Activated T-cell treated with anti-CD3 and anti-CD28 coated beads, Interleukin-2, amount 50 U/mL, for 4 hours (primary cell): ENCODE measurements at regions not wholly inside any gene's neighbourhood (a gene's known extent, or its start where the extent isn't known, plus 50 kb on each side); places are given as distances from the start of the nearest gene placed in this dataset.

Source experiments
- ATAC-seq, 2 donors: fragments of 200-7000 bp; cut with Tn5 transposase; one replicate each; pipeline ENCODE4 v1.10.0; 2021
- DNase-seq: peaks from one replicate; pipeline ENCODE4 v3.0.0-alpha.2; 2020
- H3K27me3 Mint-ChIP-seq: one replicate; pipeline ENCODE4 v1.8.0; 2021; ENCODE audit warnings: low read depth, mixed read lengths
- H3K36me3 Mint-ChIP-seq: one replicate; pipeline ENCODE4 v1.8.0; 2022; ENCODE audit warnings: mixed read lengths; ENCODE audit not compliant: insufficient read depth
- H3K4me1 Mint-ChIP-seq: one replicate; pipeline ENCODE4 v1.8.0; 2021; ENCODE audit warnings: low read depth, mixed read lengths
- H3K4me3 Mint-ChIP-seq: one replicate; pipeline ENCODE4 v1.8.0; 2021; ENCODE audit warnings: mild to moderate bottlenecking, moderate library complexity, mixed read lengths
- H3K9me3 Mint-ChIP-seq: one replicate; pipeline ENCODE4 v1.8.0; 2021; ENCODE audit warnings: mixed read lengths

DNA sequence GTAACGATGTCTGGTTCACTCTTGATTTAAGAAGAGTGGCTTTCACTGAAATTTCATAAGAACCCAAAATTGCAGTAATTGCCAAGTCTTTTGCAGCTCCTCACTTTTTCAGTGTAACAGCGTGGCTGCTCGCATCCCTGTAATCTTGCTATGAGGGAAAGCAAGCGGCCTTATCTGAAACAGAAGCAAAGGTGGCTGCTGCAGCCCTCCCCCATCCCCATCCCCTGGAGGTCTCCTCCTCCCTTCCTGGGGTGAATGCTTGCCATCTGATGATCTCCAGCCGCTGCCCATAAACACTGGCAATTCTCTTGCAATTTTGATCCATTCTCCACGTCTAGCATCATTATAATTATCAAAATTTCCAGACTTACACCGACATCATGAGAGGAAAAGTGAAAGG, 182.5 kb upstream of the ASIC2 start:
- no peaks in the 10 kb centered on the region for H3K9me3 Mint-ChIP-seq
- no peaks in the 10 kb centered on the region for H3K36me3 Mint-ChIP-seq
- H3K4me1 Mint-ChIP-seq, result no peaks in the 10 kb centered on the region
- peaks cover 5% of the 10 kb centered on the region for H3K27me3 Mint-ChIP-seq
- DNase-seq (no peak), ATAC-seq (no peak)
- H3K4me3 Mint-ChIP-seq, result no peak overlapping the region

DNA sequence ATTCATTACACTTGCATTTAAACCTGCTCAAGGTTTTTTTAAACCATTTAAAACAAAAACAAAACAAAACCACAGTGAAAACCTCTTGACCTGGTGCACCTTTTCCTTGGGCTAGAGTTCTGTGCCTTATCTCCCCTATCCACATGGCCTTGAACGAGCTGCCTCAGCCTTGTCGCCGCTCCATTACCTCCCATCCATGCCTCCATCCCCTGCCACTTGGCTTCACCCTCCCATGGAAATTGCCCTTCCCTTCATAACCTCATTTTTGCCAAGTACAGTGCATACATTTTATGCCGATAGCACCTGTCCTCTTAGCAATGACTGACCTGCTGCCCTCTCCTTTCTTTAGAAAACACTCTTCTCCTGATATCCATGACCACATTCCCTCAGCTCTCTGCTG, 188.6 kb upstream of the ASIC2 start:
- Mint-ChIP-seq H3K4me3 (no peak overlapping the region), H3K36me3 (no peaks in the 10 kb centered on the region), H3K9me3 (no peaks in the 10 kb centered on the region), H3K27me3 (peaks cover 3% of the 10 kb centered on the region), H3K4me1 (no peaks in the 10 kb centered on the region)
- ATAC-seq (no peak), DNase-seq (no peak)

DNA sequence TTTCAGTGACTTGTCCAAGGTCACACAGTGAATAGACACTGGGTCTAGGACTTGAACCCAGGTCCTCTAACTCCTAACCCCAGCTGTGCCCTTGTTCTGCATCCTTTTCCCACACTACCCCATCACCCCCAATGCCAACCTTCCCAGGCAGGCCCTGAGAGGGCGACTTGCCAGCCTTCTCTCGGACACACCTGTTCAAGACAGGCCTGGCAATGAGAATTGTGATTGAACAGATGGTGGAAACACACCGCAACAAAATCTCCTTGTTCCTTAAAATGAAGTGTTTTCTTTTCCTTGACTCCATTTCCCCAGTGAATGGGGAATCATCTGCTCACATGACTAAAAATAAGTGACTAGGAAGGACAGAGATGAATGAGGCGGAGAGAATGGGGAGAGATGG, 189.5 kb upstream of the ASIC2 start:
- H3K27me3 Mint-ChIP-seq, result peaks cover 3% of the 10 kb centered on the region
- ATAC-seq (no peak), DNase-seq (no peak)
- H3K9me3 Mint-ChIP-seq, result no peaks in the 10 kb centered on the region
- H3K36me3 Mint-ChIP-seq, result no peaks in the 10 kb centered on the region
- H3K4me3 Mint-ChIP-seq, result no peak overlapping the region
- H3K4me1 Mint-ChIP-seq, result no peaks in the 10 kb centered on the region

DNA sequence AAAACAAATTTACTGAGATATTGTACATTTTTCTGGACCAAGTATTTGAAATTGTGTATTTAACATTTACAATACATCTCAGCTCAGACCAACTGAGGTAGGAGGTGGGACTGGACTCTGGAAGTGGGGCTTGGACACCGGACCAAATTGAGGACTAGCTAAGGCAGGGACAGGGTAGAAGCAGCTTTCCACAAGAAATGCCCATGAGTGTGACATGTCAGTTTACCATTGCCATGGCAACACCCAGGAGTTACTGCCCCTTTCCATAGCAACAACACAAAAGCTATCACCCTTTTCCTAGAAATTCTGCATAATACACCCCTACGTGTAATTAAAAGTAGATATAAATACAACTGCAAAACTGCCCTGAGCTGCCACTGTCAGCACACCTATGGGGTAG, 191.5 kb upstream of the ASIC2 start:
- Mint-ChIP-seq H3K9me3 (no peaks in the 10 kb centered on the region), H3K27me3 (no peaks in the 10 kb centered on the region), H3K4me1 (no peaks in the 10 kb centered on the region), H3K4me3 (no peak overlapping the region), H3K36me3 (no peaks in the 10 kb centered on the region)
- no peak for ATAC-seq
- no peak for DNase-seq

DNA sequence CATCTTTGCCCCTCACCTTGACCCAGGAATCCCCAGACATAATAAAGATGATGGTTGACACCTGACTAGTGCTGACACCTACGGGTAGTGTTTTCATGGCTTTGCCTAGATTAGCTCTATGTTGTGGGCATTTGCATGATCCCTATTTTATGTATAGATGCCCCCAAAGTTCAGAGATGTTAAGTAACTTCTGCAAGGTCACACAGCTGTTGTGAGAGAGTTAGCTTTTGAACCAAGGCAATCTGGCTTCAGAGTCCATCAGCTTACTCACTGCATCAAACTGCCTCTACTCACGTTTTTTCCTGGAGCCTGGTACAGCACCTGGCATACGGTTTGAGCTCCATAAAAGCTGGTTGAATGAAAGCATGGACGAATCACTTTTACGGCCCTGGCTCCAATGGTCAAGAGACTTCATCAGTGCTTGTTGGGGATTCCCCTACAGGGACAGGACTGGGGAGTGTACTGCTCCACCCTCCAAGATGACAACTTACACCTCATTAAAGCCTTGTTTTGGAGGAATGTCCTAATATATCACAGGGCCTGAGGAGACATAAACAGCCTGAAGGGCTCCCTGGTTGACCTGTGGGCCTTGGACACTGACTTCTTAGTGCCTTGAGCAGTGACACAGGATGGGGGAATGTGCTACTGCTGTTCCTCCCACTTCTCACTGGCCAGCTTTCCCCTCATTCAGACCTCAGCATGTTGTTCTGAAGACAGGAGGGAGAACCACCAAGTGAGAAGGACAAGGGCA, 193.2 kb upstream of the ASIC2 start:
- no peaks in the 10 kb centered on the region for H3K27me3 Mint-ChIP-seq
- H3K9me3 Mint-ChIP-seq, result no peaks in the 10 kb centered on the region
- ATAC-seq (no peak), DNase-seq (no peak)
- H3K4me3 Mint-ChIP-seq, result no peak overlapping the region
- H3K4me1 Mint-ChIP-seq, result no peaks in the 10 kb centered on the region
- no peaks in the 10 kb centered on the region for H3K36me3 Mint-ChIP-seq

DNA sequence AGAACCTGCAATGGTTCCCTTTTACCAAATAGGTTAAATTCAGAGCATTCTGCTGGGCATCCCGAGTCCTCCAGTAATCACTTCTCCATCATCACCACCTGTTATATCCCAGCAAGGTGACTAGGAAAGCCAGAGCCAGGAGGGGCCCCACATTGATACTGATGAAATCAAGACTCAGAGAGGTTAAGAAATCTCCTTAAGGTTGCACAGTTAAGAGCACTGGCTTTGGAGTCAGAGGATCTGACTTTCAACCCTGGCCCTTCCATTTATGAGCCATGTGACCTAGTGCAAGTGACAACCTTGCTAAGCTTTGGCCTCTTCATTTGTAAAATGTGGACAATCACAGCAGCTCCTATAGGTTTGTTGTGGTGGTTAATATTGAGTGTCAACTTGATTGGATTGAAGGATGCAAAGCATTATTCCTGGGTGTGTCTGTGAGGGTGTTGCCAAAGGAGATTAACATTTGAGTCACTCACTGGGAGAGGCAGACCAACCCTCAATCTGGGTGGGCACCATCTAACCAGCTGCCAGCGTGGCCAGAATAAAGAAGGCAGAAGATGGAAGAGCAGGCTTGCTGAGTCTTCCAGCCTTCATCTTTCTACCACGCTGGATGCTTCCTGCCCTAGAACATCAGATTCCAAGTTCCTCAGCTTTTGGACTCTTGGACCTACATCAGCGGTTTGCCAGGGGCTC, 194.2 kb upstream of the ASIC2 start:
- Mint-ChIP-seq H3K4me1 (no peaks in the 10 kb centered on the region), H3K27me3 (no peaks in the 10 kb centered on the region), H3K36me3 (no peaks in the 10 kb centered on the region), H3K4me3 (no peak overlapping the region), H3K9me3 (no peaks in the 10 kb centered on the region)
- DNase-seq, result no peak
- no peak for ATAC-seq

DNA sequence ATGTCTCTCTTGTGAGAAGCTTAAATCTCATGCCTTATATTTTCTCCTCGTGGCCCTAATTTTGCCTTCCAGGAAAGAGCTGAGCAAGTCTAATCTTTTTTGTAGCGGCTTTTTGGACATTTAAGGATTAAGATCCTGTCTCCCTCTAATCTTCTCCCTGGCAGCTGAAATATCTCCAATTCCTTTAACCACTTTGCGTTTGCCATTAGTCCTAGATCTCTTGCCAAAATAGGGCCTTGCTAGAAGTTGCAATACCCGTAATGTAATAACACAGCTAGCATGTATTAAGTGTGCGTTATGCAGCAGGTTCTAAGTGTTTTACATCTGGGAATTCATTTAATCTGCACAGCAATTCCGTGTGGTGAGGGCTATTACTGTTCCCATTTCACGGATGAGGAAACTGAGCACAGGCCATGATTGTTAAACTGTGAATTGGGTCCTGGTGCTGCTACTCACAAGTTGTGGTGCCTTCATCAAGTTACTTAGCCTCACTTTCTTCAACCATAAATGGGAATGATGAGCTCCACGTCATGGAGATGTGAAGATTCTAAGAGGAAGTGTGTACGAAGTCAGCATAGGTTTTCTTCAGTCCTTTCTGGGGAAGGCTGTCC, 198.9 kb upstream of the ASIC2 start:
- DNase-seq (no peak), ATAC-seq (no peak)
- H3K9me3 Mint-ChIP-seq, result no peaks in the 10 kb centered on the region
- H3K4me1 Mint-ChIP-seq, result no peaks in the 10 kb centered on the region
- no peaks in the 10 kb centered on the region for H3K27me3 Mint-ChIP-seq
- H3K4me3 Mint-ChIP-seq, result no peak overlapping the region
- H3K36me3 Mint-ChIP-seq, result no peaks in the 10 kb centered on the region

DNA sequence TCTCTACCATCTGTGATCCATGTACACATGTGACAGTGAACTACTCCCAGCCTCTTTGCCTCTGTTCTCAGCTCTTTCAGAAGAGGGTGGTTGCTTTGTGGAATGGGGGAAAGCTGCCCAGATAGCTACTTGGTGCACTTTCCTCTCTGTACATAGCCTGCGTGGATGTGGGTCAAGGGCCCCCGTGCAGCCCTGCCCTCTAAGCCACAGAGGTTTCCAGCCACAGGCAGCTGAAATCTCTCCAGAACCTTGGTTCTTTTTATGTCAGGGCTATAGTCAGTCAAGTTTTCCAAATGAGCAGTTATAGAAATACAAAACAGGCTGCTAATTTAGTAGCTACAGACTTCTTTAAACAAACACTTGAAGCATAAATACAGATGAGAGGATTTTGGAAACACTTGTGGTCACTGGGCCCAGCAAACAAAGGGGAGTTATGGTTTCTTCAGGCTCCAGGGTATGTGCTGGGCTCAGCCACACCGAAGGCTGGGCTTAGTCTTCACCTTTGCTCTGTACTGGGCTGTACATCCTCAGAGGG, 199.7 kb upstream of the ASIC2 start:
- H3K27me3 Mint-ChIP-seq, result peaks cover 1% of the 10 kb centered on the region
- H3K4me3 Mint-ChIP-seq, result no peak overlapping the region
- no peaks in the 10 kb centered on the region for H3K36me3 Mint-ChIP-seq
- no peaks in the 10 kb centered on the region for H3K9me3 Mint-ChIP-seq
- no peaks in the 10 kb centered on the region for H3K4me1 Mint-ChIP-seq
- no peak for DNase-seq
- ATAC-seq, result no peak

DNA sequence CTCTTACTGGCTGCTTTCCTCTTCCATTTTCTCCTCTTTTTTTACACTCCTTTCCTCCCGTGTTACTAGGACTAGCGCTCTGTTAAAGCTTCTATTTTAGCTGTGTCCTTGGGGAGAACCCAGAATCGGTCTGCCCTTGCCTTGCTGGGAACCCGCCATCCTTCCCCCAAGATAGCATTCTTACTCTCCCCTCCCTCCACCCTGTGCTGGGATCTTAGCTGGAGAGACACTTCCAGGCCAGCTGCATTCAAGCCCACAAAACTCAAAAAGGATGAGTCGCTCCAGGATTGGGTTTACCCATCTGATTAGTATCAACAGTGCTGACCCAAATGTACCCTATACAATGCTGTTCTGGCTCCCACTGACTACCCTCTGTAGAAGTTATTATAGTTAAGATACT, 200.5 kb upstream of the ASIC2 start:
- Mint-ChIP-seq H3K4me1 (no peaks in the 10 kb centered on the region), H3K36me3 (no peaks in the 10 kb centered on the region), H3K27me3 (peaks cover 2% of the 10 kb centered on the region), H3K4me3 (no peak overlapping the region), H3K9me3 (no peaks in the 10 kb centered on the region)
- DNase-seq (no peak), ATAC-seq (no peak)

DNA sequence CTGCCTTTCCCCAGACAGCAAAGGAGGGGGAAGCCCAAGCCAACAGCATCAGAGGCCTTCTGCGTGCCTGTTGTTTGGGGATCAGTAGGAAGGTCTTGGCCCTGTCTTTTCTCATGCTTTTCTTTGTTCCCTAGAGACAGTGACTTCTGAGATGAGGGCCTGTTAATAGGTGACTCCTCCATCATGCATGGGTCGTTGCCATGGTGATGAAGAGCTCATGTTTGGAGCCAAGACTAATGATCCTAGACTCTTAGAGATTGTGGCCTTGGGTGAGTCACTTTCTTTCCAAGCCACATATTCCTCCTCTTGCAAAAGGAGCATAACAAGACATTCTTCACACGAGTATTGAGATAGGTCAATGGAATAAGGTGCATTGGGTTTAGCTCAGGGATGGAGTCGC, 201.1 kb upstream of the ASIC2 start:
- ATAC-seq (no peak), DNase-seq (no peak)
- H3K9me3 Mint-ChIP-seq, result no peaks in the 10 kb centered on the region
- H3K36me3 Mint-ChIP-seq, result no peaks in the 10 kb centered on the region
- peaks cover 2% of the 10 kb centered on the region for H3K27me3 Mint-ChIP-seq
- no peak overlapping the region for H3K4me3 Mint-ChIP-seq
- no peaks in the 10 kb centered on the region for H3K4me1 Mint-ChIP-seq

DNA sequence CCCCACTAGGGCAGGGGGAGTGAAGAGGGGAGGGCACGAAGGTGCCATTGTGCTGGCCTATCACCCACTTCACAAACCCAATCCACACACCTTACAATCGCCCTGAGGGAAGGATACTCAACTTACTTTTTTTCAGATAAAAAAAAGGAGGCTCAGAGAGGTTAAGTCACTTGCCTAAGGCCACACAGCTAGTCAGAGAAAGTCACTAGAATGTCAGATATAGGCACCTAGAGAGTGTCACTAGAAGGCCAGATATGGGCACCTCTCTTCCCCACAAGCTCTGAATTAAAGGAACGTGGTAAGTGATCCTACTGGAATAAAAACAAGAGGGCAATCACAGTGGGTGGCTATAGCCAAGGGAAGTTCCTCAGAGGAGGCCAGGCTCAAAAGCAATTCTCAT, 204.5 kb upstream of the ASIC2 start:
- H3K4me1 Mint-ChIP-seq, result no peaks in the 10 kb centered on the region
- peaks cover 2% of the 10 kb centered on the region for H3K27me3 Mint-ChIP-seq
- no peak overlapping the region for H3K4me3 Mint-ChIP-seq
- DNase-seq (no peak), ATAC-seq (no peak)
- no peaks in the 10 kb centered on the region for H3K9me3 Mint-ChIP-seq
- H3K36me3 Mint-ChIP-seq, result no peaks in the 10 kb centered on the region

DNA sequence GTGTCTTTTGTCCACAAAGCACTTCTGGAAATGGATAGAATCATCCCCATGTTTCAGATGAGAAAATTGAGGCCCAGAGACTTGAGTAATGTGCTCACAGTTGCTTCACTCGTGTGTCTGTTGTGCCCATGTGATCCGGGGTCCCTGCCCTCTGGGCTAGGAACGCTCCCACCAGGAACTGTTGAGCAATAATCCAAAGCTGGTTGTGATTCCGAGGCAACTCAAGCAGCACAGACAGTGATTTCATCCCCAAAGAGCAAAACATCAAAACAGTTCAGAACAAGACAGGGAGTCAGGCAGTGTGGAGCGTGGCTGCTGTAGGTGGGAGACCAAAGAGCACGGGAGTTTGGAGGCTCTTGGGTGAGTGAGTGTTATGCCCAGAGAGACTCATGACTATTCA, 205.0 kb upstream of the ASIC2 start:
- ATAC-seq, result no peak
- no peaks in the 10 kb centered on the region for H3K4me1 Mint-ChIP-seq
- H3K36me3 Mint-ChIP-seq, result no peaks in the 10 kb centered on the region
- peaks cover 2% of the 10 kb centered on the region for H3K27me3 Mint-ChIP-seq
- no peaks in the 10 kb centered on the region for H3K9me3 Mint-ChIP-seq
- no peak for DNase-seq
- no peak overlapping the region for H3K4me3 Mint-ChIP-seq

DNA sequence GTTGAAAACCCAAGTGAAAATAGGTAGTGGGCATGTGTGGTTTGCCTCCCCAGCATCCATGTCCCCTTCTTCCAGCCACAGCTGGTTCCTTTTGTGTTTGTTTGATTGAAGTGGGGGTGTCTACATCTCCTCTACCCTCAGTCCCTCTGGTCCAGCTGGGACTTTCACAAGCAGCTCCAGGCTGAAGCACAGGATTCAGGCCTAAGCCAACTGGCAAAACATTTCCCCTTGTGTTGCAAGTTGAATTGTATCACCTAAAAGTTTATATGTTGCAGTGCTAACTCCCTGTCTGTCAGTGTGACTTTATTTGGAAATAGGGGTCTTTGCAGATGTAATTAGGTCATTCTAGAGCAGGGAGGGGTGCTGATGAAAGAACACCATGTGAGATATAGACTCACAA, 205.9 kb upstream of the ASIC2 start:
- DNase-seq (no peak), ATAC-seq (no peak)
- Mint-ChIP-seq H3K9me3 (no peaks in the 10 kb centered on the region), H3K27me3 (peaks cover 2% of the 10 kb centered on the region), H3K4me3 (no peak overlapping the region), H3K4me1 (no peaks in the 10 kb centered on the region), H3K36me3 (no peaks in the 10 kb centered on the region)

DNA sequence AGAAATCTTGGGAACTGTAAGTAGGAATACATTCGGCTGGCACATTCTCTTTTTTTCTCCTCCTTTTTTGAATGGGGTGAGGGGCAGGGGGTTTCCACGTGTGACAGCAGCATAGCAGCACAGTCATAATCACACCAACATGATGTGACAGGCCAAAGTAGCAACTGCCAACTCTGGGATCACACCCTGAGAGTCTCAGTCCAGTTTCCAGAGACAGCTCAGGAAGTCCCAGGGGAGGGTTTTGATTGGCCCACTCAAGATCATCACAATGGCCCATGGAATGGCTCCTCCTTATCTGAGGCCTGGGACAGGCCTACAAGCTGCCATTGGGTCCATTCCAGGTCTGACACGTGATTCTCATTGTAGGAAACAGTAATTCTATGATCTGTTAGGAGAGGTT, 207.1 kb upstream of the ASIC2 start:
- no peak overlapping the region for H3K4me3 Mint-ChIP-seq
- peaks cover 4% of the 10 kb centered on the region for H3K27me3 Mint-ChIP-seq
- DNase-seq (no peak), ATAC-seq (no peak)
- H3K9me3 Mint-ChIP-seq, result no peaks in the 10 kb centered on the region
- no peaks in the 10 kb centered on the region for H3K36me3 Mint-ChIP-seq
- no peaks in the 10 kb centered on the region for H3K4me1 Mint-ChIP-seq

DNA sequence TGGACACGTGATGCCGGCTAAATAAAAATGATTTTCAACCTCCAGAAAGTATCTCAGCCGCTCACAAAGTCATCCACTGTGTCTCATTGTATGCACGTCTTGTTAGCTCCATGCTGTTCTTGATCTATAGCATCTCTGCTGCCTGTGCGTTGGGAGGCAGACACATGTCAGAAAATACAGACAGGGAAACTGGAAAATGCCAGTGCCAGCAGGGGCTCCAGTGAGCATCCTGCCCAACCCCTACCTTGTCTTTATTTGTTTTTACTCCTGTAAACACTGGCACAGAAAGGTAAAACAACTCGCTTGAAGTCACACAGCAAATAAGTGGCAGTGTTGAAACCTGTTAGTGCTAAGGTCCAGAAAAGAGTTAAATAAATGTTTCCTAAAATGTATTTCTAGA, 208.1 kb upstream of the ASIC2 start:
- Mint-ChIP-seq H3K4me3 (no peak overlapping the region), H3K9me3 (no peaks in the 10 kb centered on the region), H3K36me3 (no peaks in the 10 kb centered on the region), H3K27me3 (peaks cover 5% of the 10 kb centered on the region), H3K4me1 (no peaks in the 10 kb centered on the region)
- DNase-seq (no peak), ATAC-seq (no peak)
